ENCODE measurements at regions not wholly inside any gene's neighbourhood (a gene's known extent, or its start where the extent isn't known, plus 50 kb on each side); places are given as distances from the start of the nearest gene placed in this dataset.

DNA sequence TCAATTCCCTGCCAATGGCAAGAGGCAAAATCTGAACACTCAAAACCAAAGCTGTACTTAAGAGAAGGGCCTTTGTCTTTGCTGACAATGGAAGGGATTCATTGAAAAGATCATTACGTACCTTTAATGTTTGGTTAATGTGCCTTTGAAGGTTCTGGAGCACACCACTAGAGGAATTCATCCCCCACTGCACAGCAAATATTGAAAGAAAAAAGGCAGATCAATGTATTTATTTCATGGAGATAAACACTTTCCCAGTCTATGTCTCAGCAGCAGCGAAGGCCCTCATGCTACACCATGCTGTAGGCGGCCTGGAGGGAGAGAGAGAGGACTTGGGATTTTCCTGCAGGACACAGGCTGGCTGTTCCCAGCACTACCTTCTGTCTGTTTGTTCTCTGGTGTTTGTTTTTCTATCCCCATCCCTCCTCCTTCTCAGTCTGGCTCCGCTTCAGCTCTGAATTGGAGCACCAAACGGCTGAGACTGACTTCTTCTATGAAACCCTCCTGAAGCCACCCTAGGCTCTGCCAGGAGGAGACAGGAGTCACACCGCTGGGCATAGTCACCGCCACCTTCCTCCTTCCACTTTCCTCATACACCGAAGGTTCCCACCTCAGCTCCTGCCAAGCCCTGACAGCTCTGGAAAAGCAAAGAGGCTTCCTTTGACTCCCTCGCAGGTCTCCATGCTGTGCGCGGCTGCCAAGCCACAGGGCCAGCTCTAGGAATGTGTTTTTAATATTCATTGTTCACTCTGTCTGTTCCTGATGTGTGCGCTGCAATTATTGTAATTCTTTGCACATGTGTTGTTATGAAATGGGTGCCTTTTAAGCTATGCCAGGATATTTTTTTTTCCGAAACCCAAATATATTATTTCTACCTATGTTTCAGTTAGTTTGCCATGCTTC lies 301.5 kb downstream of the FZD1 start:
- H3K27me3 ChIP-seq (ENCODE audit: low read length), result no peaks in the 10 kb centered on the region
- intact Hi-C loops (cut with micrococcal nuclease), result no loop called here
- no peak overlapping the region for H3K4me3 ChIP-seq (ENCODE audit: low read length)
- no peaks in the 10 kb centered on the region for H3K79me2 ChIP-seq (ENCODE audit: low read length)
- H3K36me3 ChIP-seq (ENCODE audit: low read depth, low read length), result no peaks in the 10 kb centered on the region
- no peaks in the 10 kb centered on the region for H3K9me3 ChIP-seq (ENCODE audit: low read length)
- TF ChIP-seq, protein P1, sequence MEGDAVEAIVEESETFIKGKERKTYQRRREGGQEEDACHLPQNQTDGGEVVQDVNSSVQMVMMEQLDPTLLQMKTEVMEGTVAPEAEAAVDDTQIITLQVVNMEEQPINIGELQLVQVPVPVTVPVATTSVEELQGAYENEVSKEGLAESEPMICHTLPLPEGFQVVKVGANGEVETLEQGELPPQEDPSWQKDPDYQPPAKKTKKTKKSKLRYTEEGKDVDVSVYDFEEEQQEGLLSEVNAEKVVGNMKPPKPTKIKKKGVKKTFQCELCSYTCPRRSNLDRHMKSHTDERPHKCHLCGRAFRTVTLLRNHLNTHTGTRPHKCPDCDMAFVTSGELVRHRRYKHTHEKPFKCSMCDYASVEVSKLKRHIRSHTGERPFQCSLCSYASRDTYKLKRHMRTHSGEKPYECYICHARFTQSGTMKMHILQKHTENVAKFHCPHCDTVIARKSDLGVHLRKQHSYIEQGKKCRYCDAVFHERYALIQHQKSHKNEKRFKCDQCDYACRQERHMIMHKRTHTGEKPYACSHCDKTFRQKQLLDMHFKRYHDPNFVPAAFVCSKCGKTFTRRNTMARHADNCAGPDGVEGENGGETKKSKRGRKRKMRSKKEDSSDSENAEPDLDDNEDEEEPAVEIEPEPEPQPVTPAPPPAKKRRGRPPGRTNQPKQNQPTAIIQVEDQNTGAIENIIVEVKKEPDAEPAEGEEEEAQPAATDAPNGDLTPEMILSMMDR (conservative IDR thresholded peaks at IDR 0.05; ENCODE audit: low read depth, low read length), result no peak
- TF ChIP-seq EZH2 (IDR thresholded peaks at IDR 0.05; ENCODE audit: low read length, unreplicated experiment), result no peak
- no peak for TF ChIP-seq EZH2phosphoT487 (IDR thresholded peaks at IDR 0.05; ENCODE audit: borderline replicate concordance, low read length)
- ChIA-PET CTCF (no interaction called here), POLR2A (ENCODE audit: unreplicated experiment) (no interaction called here)
- no peak overlapping the region for H2AFZ ChIP-seq (ENCODE audit: low read length)
- H4K20me1 ChIP-seq (ENCODE audit: low read length), result no peaks in the 10 kb centered on the region
- no peaks in the 10 kb centered on the region for H3K4me1 ChIP-seq (ENCODE audit: insufficient read depth, low read length)
- no peaks in the 10 kb centered on the region for H3F3A ChIP-seq (ENCODE audit: low read length, unreplicated experiment)
- no TSS peak for BruUV-seq (replicated peaks)
- H3K27ac ChIP-seq (ENCODE audit: low read length), result no peak overlapping the region
- no peak for DNase-seq
- H3K4me2 ChIP-seq (ENCODE audit: low read length), result no peak overlapping the region
- no peaks in the 10 kb centered on the region for H3K9me2 ChIP-seq (replicated peaks; ENCODE audit: low read length)
- no peak overlapping the region for H3K9ac ChIP-seq (ENCODE audit: low read length)
- peak; percentile 78 for ATAC-seq

DNA sequence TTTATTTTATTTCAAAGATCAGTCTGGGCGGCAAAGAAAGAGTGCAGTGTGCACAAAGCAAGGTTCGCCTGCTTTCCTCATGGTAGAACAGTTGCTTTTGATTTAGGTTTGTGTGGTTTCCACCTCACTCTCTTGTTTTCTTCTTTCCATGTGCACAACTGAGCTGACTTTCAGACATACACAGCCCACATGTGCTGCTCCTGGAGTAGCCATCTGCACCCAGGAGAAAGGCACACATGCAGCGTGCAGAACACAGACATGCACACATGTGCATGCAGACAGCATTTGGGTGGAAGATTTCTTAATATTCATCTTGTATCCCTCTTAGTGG lies 302.1 kb downstream of the FZD1 start:
- Histone ChIP-seq H3K36me3 (ENCODE audit: low read depth, low read length) (no peaks in the 10 kb centered on the region), H2AFZ (ENCODE audit: low read length) (no peak overlapping the region), H3K27ac (ENCODE audit: low read length) (no peak overlapping the region), H3K9me2 (replicated peaks; ENCODE audit: low read length) (no peaks in the 10 kb centered on the region), H3K4me2 (ENCODE audit: low read length) (no peak overlapping the region), H3K9ac (ENCODE audit: low read length) (no peak overlapping the region), H3F3A (ENCODE audit: low read length, unreplicated experiment) (no peaks in the 10 kb centered on the region), H3K79me2 (ENCODE audit: low read length) (no peaks in the 10 kb centered on the region), H4K20me1 (ENCODE audit: low read length) (no peaks in the 10 kb centered on the region), H3K27me3 (ENCODE audit: low read length) (no peaks in the 10 kb centered on the region), H3K9me3 (ENCODE audit: low read length) (no peaks in the 10 kb centered on the region), H3K4me3 (ENCODE audit: low read length) (no peak overlapping the region), H3K4me1 (ENCODE audit: insufficient read depth, low read length) (no peaks in the 10 kb centered on the region)
- TF ChIP-seq, protein P1 (conservative IDR thresholded peaks at IDR 0.05; ENCODE audit: low read depth, low read length), result no peak
- TF ChIP-seq EZH2phosphoT487 (IDR thresholded peaks at IDR 0.05; ENCODE audit: borderline replicate concordance, low read length) (no peak), EZH2 (IDR thresholded peaks at IDR 0.05; ENCODE audit: low read length, unreplicated experiment) (no peak)
- no TSS peak for BruUV-seq (replicated peaks)
- intact Hi-C loops (cut with micrococcal nuclease), result no loop called here
- ATAC-seq (no peak), DNase-seq (no peak)
- POLR2A ChIA-PET (ENCODE audit: unreplicated experiment), result no interaction called here
- CTCF ChIA-PET, result interaction anchor here (0.5 kb wide), 1 partner anchor 9 kb away, joined by 3 read pairs; no protein-coding TSS in a partner anchor
